ENCODE measurements at regions not wholly inside any gene's neighbourhood (a gene's known extent, or its start where the extent isn't known, plus 50 kb on each side); places are given as distances from the start of the nearest gene placed in this dataset.
"Not testable (repeated sequence)": the region's sequence is repeated elsewhere in the genome, so short reads cannot be mapped to it uniquely, and the experiment has no call there.

DNA sequence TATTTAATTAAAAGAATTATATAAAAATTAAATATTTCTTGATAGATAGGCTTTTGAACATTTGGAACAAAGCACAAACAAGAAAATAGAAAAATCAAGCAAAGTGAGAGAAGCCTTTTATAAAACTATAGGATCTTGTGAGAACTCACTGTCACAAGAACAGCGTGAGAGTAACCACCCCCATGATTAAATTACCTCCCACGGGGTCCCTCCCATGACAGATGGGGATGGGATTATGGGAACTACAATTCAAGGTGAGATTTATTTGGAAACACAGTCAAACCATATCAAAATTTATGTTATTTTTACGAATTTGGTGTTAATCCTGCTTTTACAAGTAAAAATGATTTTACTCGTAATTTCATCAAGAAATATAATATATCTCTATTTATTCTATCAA, 1136.1 kb upstream of the POT1 start:
- no peak for TF ChIP-seq CTCF (IDR thresholded peaks at IDR 0.05)
- no peaks in the 10 kb centered on the region for H3K36me3 ChIP-seq (ENCODE audit: low read depth)
- ATAC-seq = no peak
- intact Hi-C loops (cut with DNase I, micrococcal nuclease) = no loop called here
- H3K4me1 ChIP-seq (ENCODE audit: low read depth) = no peaks in the 10 kb centered on the region
- H3K4me3 ChIP-seq = no peak overlapping the region
- DNase-seq = no peak
- peaks cover 7% of the 10 kb centered on the region for H3K9me3 ChIP-seq

DNA sequence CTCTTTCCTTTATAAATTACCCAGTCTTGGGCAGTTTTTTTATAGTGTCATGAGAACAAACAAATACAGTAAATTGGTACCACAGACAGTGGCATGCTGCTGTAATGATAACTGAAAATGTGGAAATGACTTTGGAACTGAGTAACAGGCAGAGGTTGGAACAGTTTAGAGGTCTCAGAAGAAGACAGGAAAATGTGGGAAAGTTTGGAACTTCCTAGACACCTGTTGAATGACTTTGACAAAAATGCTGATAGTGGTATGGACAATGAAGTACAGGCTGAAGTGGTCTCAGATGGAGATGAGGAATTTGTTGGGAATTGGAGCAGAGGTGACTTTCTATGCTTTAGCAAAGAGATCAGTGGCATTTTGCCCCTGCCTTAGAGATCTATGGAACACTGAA, 1128.4 kb upstream of the POT1 start:
- Histone ChIP-seq H3K4me1 (ENCODE audit: low read depth) (no peaks in the 10 kb centered on the region), H3K9me3 (peaks cover 19% of the 10 kb centered on the region), H3K4me3 (no peak overlapping the region), H3K36me3 (ENCODE audit: low read depth) (no peaks in the 10 kb centered on the region)
- TF ChIP-seq CTCF (IDR thresholded peaks at IDR 0.05) = no peak
- ATAC-seq (no peak), DNase-seq (no peak)
- intact Hi-C loops (cut with DNase I, micrococcal nuclease) = no loop called here

DNA sequence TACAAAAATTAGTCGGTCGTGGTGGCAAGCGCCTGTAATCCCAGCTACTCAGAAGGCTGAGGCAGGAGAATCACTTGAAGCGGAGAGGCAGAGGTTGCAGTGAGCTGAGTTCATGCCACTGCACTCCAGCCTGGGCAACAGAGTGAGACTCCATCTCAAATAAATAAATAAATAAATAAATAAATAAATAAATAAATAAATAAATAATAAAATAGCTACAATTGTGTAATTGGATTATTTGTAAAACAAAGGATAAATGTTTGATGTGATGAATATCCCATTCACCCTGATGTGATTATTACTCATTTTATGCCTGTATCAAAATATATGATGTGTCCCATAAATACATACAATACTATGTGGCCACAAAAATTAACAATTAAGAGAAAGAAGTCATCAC, 1127.0 kb upstream of the POT1 start:
- H3K4me1 ChIP-seq (ENCODE audit: low read depth); H3K4me3 ChIP-seq; DNase-seq; ATAC-seq; H3K36me3 ChIP-seq (ENCODE audit: low read depth); intact Hi-C loops (cut with DNase I, micrococcal nuclease): not testable (repeated sequence)
- peaks cover 16% of the 10 kb centered on the region for H3K9me3 ChIP-seq

DNA sequence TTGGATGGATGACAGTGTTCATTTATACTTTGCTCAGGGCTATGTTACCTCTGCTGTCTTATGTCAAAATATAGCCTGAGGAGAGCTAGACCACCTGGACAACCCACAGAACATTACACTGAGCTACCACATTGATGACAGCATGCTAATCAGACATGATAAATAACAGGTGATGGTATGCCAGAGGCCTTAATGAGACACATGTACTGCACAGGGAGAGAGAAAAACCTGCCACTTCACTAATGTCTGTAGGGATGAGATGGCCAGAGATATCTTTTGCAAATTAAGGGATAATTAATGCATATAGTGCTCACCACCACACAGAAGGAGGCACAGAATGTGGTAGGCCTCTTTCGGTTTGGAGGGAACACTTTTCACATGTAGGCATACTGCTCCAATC, 1122.6 kb upstream of the POT1 start:
- TF ChIP-seq CTCF (IDR thresholded peaks at IDR 0.05) = no peak
- Histone ChIP-seq H3K36me3 (ENCODE audit: low read depth) (no peaks in the 10 kb centered on the region), H3K4me3 (no peak overlapping the region), H3K9me3 (peaks cover 10% of the 10 kb centered on the region), H3K4me1 (ENCODE audit: low read depth) (no peaks in the 10 kb centered on the region)
- ATAC-seq (no peak), DNase-seq (no peak)
- intact Hi-C loops (cut with DNase I, micrococcal nuclease) = no loop called here

- H3K36me3 ChIP-seq (ENCODE audit: low read depth) = no peaks in the 10 kb centered on the region
- intact Hi-C loops (cut with DNase I, micrococcal nuclease) = no loop called here
Observed at GRCh38 chr7:126044662-126045061, 1115.0 kb upstream of the POT1 start.

DNA sequence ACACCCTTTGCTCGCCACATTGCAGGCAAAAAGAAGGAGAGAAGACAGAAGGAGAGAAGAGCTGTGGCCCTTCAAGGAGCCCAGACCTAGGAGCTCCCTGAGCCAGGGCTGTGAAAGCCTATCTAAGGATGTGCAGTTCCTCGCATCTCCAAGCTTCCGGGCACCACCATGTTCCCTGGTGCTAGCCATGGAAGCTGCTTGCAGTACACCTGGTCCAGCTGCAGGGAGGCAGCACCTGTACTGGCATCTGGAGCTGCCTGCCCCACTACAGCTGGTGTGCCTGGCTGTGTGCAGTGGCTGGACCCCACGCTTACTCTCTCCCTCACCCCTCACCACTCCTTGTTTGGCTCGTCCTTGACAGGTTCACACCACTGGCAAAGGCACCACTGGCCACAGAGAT, 1111.8 kb upstream of the POT1 start:
- H3K4me1 ChIP-seq (ENCODE audit: low read depth) = no peaks in the 10 kb centered on the region
- H3K9me3 ChIP-seq = peaks cover 8% of the 10 kb centered on the region
- no peak for ATAC-seq
- no peak for TF ChIP-seq CTCF (IDR thresholded peaks at IDR 0.05)
- intact Hi-C loops (cut with DNase I, micrococcal nuclease) = no loop called here
- H3K36me3 ChIP-seq (ENCODE audit: low read depth) = no peaks in the 10 kb centered on the region
- no peak for DNase-seq
- H3K4me3 ChIP-seq = no peak overlapping the region

More at GRCh38 chr7:126044662-126045061, 1115.0 kb upstream of the POT1 start:
- peaks cover 10% of the 10 kb centered on the region for H3K9me3 ChIP-seq
- ATAC-seq = no peak
- H3K4me3 ChIP-seq = no peak overlapping the region
- H3K4me1 ChIP-seq (ENCODE audit: low read depth) = no peaks in the 10 kb centered on the region
- TF ChIP-seq CTCF (IDR thresholded peaks at IDR 0.05) = no peak
- no peak for DNase-seq

Data from mucosa of descending colon (tissue), 3 donors.